ENCODE measurements at regions not wholly inside any gene's neighbourhood (a gene's known extent, or its start where the extent isn't known, plus 50 kb on each side); places are given as distances from the start of the nearest gene placed in this dataset.

GRCh38 chr4:180449395-180449956 is 1793.7 kb upstream of the TENM3 start:
- TF ChIP-seq POLR2A (IDR thresholded peaks at IDR 0.05) (no peak), CTCF (IDR thresholded peaks at IDR 0.05 in 4 of 5, conservative IDR thresholded peaks at IDR 0.05 in 1 of 5) (no peak)
- Histone ChIP-seq H3K27me3 (no peaks in the 10 kb centered on the region), H3K9me3 (no peaks in the 10 kb centered on the region), H3K27ac (no peak overlapping the region), H3K36me3 (no peaks in the 10 kb centered on the region), H3K4me3 (no peak overlapping the region), H3K4me1 (no peaks in the 10 kb centered on the region)
- ATAC-seq, result no peak
- intact Hi-C loops (cut with DNase I; ENCODE audit: low total_unique reads), result no loop called here
- in situ Hi-C loops (cut with MboI; ENCODE audit: low sequenced_read_pairs in 4 of 4), result no loop called here
- no peak for DNase-seq

- Histone ChIP-seq H3K4me3 (no peak overlapping the region), H3K27ac (no peak overlapping the region), H3K4me1 (no peaks in the 10 kb centered on the region), H3K36me3 (no peaks in the 10 kb centered on the region), H3K9me3 (no peaks in the 10 kb centered on the region), H3K27me3 (no peaks in the 10 kb centered on the region)
- DNase-seq (no peak), ATAC-seq (no peak)
- intact Hi-C loops (cut with DNase I; ENCODE audit: low total_unique reads), result no loop called here
- in situ Hi-C loops (cut with MboI; ENCODE audit: low sequenced_read_pairs in 4 of 4), result no loop called here
- TF ChIP-seq CTCF (IDR thresholded peaks at IDR 0.05 in 4 of 5, conservative IDR thresholded peaks at IDR 0.05 in 1 of 5) (no peak), POLR2A (IDR thresholded peaks at IDR 0.05) (no peak)
Measured at GRCh38 chr4:180455226-180455625, 1788.0 kb upstream of the TENM3 start.

GRCh38 chr4:180456928-180457327 is 1786.3 kb upstream of the TENM3 start:
- H3K4me3 ChIP-seq, result no peak overlapping the region
- intact Hi-C loops (cut with DNase I; ENCODE audit: low total_unique reads), result no loop called here

GRCh38 chr4:180462116-180462515 is 1781.1 kb upstream of the TENM3 start:
- TF ChIP-seq POLR2A (IDR thresholded peaks at IDR 0.05) (no peak), CTCF (IDR thresholded peaks at IDR 0.05 in 4 of 5, conservative IDR thresholded peaks at IDR 0.05 in 1 of 5) (no peak)

More at GRCh38 chr4:180456928-180457327, 1786.3 kb upstream of the TENM3 start:
- ATAC-seq, result no peak
- Histone ChIP-seq H3K27me3 (no peaks in the 10 kb centered on the region), H3K4me1 (no peaks in the 10 kb centered on the region), H3K36me3 (no peaks in the 10 kb centered on the region), H3K9me3 (no peaks in the 10 kb centered on the region), H3K27ac (no peak overlapping the region)
- no peak for DNase-seq
- TF ChIP-seq POLR2A (IDR thresholded peaks at IDR 0.05) (no peak), CTCF (IDR thresholded peaks at IDR 0.05 in 4 of 5, conservative IDR thresholded peaks at IDR 0.05 in 1 of 5) (no peak)
- in situ Hi-C loops (cut with MboI; ENCODE audit: low sequenced_read_pairs in 4 of 4), result no loop called here

GRCh38 chr4:180465364-180465763 is 1777.8 kb upstream of the TENM3 start:
- in situ Hi-C loops (cut with MboI; ENCODE audit: low sequenced_read_pairs in 4 of 4), result no loop called here
- no peak for ATAC-seq
- intact Hi-C loops (cut with DNase I; ENCODE audit: low total_unique reads), result no loop called here
- H3K4me3 ChIP-seq, result no peak overlapping the region
- no peak for DNase-seq
- no peaks in the 10 kb centered on the region for H3K4me1 ChIP-seq
- no peaks in the 10 kb centered on the region for H3K9me3 ChIP-seq
- no peak overlapping the region for H3K27ac ChIP-seq
- no peak for TF ChIP-seq CTCF (IDR thresholded peaks at IDR 0.05 in 4 of 5, conservative IDR thresholded peaks at IDR 0.05 in 1 of 5)
- no peaks in the 10 kb centered on the region for H3K36me3 ChIP-seq
- H3K27me3 ChIP-seq, result no peaks in the 10 kb centered on the region

More at GRCh38 chr4:180462116-180462515, 1781.1 kb upstream of the TENM3 start:
- Histone ChIP-seq H3K36me3 (no peaks in the 10 kb centered on the region), H3K27ac (no peak overlapping the region), H3K4me1 (no peaks in the 10 kb centered on the region), H3K9me3 (no peaks in the 10 kb centered on the region), H3K4me3 (no peak overlapping the region), H3K27me3 (no peaks in the 10 kb centered on the region)
- intact Hi-C loops (cut with DNase I; ENCODE audit: low total_unique reads), result no loop called here
- ATAC-seq (no peak), DNase-seq (no peak)
- in situ Hi-C loops (cut with MboI; ENCODE audit: low sequenced_read_pairs in 4 of 4), result no loop called here

Data from gastrocnemius medialis (tissue), 4 donors.